GM19240 (cell line): ENCODE measurements at regions not wholly inside any gene's neighbourhood (a gene's known extent, or its start where the extent isn't known, plus 50 kb on each side); places are given as distances from the start of the nearest gene placed in this dataset.
"Not testable (repeated sequence)": the region's sequence is repeated elsewhere in the genome, so short reads cannot be mapped to it uniquely, and the experiment has no call there.

ENCODE experiments used
- DNase-seq: peaks from one replicate; pipeline ENCODE4 v3.0.0; 2011; ENCODE audit warnings: low spot score; ENCODE audit not compliant: insufficient read length

DNA sequence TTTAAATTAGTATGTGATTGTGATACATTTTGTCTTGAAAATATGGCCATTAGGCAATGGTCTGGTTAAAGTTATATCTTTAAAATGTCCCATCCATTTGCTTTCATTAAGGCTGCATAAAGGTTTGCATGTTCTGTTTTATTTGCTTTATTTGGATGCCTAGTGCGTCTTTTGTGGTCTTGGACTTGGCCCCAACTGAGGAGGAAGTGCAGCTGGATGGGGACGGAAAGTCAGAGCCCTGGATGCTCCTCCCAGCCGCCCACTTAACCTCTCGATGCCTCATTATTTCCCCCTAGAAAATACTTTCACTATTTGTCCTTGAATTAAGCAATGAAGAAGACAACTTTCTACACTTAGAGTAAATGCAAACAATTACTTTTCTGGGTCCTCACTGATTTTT, 898.2 kb downstream of the MCTP2 start:
- DNase-seq = no peak

DNA sequence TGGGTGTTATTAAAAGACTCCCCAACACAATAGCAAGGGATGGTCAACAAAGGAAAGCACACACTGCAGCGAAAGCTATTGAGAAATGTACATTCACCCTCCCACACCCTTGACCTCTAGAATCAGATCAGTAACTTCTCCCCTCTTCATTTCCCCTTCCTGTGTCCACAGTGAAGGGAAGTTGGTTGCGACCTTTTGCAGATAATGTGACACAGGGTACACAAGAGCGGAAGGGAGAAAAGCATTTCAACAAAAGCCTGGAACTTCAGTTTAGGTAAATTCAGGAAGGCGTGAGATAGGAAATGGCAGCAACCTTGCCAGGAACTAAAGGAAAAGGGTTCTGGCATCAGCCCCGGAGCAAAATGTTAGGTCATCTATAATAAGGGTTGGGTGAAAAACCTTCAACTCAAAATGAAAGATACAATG, 899.8 kb downstream of the MCTP2 start:
- no peak for DNase-seq

DNA sequence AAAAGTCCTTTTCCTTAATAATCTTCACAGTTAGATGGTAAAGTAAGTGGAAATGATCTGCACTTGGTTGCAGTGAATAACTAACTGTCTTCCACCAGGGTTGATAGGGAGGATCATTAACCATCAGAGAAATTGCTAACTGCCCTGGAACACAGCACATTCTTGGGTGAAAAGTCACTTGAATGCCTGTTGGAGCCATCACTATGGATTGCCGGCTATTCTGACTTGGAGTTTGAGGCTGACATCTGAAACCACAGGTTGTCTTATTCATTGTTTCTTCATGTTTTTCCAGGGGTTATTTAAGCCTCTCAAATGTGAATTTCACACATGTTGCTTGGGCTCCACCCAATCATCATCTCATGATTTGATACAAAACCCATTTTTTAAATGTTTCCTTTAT, 901.4 kb downstream of the MCTP2 start:
- DNase-seq = no peak

DNA sequence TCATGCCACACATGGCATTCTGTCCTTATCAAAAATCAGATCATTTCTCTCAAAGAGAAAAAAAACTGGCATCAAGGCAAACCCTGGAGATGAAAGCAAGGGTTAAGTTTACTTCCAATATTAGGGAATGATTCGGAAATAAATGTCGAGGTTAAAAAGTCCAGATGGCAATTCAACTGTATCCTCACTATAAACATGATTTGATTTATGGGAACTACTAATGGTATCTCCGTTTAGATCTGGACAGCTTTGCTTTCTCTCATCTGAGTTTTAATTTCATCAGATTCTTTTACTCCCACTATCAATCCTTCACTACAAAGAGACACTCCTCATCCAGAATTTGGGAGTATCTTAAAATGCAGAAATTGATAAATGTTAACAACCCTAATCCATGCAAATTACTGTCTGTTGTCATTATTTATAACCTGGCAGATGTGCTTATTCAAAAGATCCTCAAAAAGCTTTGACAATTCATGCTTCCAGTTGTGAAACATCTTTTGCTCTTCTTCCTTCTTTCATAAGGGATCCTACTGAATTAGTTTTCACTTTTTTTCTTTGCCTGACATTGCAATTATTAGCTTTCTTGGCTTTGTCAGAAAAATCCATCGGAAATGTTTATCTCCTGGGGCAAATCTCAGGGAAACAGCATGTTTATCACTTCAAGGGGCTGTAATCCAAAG, 903.2 kb downstream of the MCTP2 start:
- no peak for DNase-seq

DNA sequence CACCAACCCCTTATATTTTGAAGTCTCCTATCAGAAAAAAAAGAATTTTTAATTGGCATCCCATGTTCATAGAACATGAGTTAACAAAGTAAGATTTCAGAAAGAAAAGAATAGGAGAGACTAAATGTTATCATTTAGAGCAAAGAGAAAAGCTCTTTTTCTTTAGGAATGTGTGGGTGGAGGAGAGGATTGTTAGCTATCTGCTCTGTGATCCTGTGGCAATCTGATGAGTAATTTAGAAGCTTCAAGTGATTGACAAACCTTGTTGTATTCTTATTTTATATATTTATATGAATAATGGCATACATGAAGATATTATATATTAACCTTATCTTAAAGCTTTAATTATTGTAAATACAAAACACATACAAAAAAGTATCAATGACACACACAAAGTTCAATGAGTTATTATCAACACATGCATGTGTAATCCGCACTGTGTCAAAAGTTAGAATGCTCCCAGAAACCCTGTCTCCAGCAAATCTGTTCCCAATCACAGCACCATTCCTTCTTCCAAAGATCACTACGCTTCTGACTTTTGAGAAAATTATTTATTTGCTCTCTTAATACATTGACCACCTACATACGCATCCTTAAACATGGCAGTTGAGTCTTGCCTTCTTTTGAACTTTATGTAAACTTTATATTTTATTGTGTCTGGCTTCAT, 907.4 kb downstream of the MCTP2 start:
- no peak for DNase-seq

DNA sequence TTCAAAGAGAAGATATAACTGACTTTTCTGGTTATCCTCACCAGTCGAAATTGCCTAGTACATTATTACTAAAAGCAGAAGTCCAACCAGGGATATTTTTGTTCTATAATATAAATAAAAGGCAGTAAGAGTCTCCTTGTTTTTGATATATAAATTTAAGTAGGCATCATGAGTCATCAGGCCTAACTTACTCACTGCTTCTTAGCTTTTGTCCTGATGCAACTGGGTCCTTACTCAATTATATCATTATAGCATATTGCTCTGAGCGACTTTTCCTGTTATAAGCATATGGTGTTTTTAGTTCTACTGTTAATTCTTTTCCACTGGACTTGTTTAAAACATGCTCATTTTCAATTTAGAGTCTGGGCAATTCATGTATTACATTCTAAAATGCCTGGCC, 910.1 kb downstream of the MCTP2 start:
- no peak for DNase-seq

DNA sequence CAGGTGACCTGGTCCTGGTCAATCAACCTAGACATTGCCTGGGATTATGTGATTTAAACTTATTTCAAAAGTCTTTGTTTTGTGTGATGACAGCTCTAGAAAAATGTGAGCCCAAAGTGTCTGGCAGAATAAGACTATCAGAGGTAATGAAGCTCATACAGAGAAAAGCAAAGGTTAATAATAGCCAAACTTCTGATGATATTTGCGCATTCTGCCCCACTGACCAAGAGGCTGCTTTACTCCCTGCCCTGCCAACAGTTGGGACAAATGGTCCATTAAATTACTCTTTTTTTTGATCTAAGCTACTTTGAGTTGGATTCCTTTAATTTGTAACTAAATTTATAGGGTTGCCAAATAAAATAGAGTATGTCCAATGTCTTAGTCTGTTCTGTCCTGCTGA, 911.2 kb downstream of the MCTP2 start:
- no peak for DNase-seq

DNA sequence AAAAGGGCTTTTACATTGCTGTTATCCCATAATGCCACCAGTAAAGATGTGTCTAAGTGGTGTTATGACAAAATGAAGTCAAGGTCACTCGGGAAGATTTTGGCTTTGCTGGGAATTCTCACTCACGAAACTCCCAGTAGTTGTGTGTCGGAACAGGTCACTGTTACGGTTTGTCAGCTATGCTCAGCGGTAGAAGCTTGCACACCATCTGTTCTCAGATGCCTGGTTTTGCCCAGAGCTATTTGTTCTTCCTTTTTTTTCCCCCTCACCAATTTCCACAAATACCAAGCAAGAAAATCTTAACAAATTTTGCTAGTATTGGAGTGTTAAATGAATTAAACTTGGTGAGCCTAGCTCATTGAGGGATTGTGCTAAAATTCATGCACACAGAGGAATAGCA, 915.1 kb downstream of the MCTP2 start:
- no peak for DNase-seq

DNA sequence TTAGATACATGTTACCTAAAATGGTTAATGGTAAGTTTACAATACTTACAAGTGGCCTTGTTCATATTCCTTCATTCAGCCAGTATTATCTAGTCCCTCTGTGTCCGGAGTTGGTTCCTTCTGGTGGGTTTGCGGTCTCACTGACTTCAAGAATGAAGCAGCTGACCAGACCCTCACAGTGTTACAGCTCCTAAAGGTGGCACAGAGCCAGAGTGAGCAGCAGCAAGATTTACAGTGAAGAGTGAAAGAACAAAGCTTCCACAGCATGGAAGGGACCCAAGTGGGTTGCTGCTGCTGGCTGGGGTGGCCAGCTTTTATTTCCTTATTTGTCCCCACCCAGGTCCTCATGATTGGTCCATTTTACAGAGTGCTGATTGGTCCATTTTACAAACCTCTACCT, 916.8 kb downstream of the MCTP2 start:
- no peak for DNase-seq

DNA sequence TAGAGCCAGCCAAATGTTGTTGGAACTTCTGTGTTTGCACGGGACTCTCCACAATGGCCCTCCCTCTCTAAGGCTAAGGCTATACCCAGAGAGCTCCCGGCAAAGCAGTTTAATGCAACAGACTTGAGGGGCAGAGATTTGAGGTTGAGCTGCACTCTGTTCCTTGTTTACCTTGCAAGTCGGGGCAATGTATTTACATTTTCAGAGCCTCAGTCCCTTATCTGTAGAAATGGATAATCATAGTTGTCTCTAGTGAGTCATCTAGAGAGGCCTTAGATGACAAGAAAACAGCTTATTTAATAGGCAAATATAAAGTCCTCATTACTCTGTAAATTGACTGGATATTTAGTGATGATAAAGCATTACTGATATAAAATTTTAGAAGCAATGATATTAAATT, 917.7 kb downstream of the MCTP2 start:
- DNase-seq = no peak

DNA sequence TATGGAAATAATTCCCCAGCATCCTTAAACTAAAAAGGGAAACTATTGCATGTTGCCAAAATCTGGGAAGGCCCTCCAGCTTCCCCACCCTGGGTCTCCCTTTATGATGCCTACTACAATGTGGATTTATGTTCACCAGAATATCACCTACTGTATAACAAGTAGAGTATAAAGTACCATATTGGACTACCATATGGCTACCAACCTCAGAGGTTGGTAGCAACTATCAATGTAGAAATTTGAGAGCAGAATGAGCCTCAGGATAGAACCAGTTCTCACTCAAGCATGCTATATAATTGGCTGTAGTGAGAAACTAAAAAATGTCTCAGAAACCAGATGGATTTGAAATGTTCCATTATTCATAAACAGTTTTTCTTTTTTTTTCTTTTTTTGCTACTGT, 918.4 kb downstream of the MCTP2 start:
- no peak for DNase-seq

DNA sequence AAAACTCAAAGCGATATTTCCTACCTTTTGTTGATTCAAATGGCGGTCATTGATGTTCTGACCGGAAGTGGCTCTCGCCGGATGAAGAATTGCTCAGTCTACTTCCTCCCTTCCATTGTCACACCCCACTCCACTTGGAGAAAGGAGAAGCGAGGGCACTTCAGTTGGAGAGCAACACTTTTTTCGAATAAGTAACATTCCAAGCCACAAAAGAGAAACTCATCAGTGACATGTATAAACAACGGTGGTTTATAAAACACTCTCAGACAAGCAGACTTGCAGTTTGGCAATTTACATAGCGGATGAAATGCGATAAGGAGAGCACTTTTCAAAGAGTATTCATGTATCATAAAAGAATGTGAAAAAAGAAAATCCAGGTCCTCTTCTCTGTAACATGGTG, 919.1 kb downstream of the MCTP2 start:
- DNase-seq = no peak

DNA sequence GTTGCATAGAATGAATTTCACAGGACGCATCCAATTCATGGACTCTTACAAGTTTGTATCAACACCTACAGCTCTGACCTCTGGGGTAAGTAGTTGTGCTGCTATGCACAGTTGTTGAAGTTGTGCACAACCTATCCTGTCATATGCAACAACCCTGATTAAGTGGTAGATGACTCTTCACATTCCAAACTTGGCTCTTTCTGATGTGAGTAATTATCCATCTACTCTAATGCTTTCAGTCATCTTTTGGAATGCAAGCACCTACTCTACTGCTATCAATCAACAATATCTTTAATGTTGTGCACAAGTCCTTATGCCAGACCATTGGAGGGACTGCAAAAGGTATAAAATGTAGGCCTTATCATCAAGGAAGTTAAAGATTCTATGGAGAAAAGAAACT, 921.4 kb downstream of the MCTP2 start:
- DNase-seq = no peak

DNA sequence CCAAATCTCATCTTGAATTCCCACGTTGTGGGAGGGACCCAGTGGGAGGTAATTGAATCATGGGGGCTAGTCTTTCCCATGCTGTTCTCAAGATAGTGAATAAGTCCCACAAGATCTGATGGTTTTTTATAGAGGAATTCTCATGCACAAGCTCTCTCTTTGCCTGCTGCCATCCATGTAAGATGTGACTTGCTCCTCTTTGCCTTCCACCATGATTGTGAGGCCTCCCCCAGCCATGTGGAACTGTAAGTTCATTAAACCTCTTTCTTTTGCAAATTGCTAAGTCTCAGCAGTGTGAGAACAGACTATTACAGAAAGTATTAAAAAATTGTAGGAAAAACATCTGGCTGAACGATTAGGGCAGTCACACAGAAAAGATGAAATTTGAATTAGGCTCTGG, 921.8 kb downstream of the MCTP2 start:
- not testable (repeated sequence) for DNase-seq

DNA sequence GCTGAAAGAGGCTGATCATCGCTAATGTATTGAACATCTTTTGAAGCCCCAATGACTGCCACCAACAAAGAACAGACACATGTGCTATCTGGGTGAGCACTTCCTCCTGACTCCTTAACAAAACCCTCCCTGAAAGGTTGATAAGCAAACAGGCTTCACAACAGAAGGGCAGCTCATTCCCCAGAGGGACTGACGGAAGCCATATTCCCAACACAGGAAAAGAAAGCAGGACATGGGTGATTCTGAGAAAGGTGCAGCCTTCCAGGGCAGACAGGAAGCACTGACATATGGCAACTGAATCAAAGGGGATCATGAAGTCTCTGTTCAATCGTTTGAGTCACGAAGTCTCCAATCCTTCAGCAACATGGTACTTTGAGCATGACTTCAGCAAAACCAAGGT, 929.0 kb downstream of the MCTP2 start:
- no peak for DNase-seq

DNA sequence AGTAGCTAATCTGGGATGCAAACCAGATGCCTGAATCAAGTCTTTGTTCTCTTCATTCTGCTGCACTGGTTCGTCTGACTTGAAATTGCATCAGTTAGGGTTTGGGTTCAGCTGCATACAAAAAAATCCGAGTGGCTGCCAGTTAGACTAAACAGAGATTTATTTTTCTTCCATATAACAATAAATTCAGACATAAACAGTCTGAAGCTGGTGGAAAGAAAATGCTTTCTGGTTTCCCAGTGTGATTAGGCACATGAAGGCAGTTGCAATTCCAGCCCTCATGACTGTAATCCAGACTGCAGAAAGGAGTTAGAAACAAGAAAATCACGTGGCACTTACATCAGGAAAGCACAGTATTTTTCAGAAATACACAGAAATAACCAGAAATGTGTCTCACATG, 930.7 kb downstream of the MCTP2 start:
- DNase-seq = no peak

DNA sequence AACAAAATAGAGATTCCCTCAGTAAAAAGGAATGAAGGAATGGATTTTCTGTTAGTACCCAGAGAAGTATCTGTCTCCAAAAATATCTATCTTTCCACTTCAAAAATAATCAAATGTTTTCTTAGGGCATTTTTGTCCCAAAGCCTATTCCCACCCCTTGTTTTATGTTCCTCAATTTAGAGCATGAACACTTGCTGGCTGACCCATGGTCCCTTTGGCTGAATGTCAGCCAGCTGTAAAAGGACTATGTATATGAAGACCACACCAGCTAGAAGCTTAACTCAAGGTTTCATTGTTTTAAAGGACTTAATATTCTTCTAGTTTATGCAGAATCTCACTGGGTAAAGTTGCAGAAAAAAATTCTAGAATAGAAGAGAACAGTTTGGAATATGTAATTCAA, 931.2 kb downstream of the MCTP2 start:
- no peak for DNase-seq

DNA sequence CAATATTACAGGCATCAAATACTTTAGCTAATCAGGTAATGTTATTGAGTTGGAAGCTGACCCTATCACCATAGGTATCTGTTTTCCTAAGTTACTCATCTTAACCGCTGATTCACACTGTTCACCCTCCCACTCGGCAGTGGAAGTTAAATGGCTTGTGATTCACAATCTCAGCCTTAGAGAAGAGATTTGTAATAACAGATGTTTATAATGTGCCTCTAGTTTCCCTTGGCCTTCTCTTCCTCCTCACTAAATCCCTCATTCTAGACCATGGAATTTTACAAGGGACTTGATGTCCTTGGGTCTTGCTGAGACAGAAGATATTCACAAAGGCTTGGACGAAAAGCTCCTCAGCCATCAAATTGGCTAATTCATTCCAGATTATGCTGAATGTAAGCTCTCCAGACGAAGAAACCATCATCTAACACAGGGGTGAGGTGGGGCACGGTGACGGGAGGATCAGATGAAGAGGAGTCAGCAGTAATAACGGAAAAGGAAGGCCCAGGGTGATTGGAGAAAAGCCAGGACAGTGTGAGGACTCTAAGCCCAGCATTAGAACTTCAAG, 931.7 kb downstream of the MCTP2 start:
- no peak for DNase-seq

DNA sequence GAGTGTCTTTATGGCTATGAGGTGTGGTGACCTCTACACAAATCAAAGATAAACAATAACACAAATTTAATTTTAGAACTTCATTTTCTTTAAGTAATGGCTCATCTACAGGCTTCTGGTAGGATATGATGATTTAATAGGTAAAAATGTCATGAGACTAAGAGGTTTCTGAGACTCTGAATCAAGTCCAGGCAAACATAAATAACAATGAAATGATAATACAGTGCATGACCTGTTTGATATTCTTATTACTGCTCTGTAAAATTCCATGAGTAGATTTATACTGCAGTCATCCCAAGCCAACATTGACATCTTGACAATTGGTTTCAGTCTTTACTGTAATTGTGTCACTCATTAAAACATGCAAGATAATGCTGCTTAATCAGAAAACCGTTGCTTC, 936.8 kb downstream of the MCTP2 start:
- DNase-seq = no peak

DNA sequence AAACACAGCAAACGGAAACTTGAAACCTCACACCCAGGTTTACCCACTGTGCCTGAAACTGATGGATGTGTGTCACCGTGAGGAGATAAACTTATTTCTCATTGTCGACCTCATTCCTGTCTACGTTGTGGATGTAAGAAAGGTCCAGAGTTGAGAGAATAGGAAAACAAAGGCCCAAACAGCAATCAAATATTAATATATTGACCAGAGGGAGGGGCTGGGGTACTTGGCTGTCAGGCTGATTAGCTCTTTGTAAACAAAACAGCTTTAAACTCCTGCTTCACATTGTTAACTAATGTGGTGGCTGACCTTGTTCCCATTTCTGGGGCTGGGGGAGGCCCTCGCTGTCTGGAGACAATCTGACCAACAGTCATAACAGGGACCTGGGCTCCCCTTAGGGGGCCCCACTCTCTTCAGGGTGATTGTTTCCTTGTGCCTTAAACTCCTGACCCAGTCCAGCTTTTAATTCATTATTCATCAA, 937.6 kb downstream of the MCTP2 start:
- DNase-seq = no peak

DNA sequence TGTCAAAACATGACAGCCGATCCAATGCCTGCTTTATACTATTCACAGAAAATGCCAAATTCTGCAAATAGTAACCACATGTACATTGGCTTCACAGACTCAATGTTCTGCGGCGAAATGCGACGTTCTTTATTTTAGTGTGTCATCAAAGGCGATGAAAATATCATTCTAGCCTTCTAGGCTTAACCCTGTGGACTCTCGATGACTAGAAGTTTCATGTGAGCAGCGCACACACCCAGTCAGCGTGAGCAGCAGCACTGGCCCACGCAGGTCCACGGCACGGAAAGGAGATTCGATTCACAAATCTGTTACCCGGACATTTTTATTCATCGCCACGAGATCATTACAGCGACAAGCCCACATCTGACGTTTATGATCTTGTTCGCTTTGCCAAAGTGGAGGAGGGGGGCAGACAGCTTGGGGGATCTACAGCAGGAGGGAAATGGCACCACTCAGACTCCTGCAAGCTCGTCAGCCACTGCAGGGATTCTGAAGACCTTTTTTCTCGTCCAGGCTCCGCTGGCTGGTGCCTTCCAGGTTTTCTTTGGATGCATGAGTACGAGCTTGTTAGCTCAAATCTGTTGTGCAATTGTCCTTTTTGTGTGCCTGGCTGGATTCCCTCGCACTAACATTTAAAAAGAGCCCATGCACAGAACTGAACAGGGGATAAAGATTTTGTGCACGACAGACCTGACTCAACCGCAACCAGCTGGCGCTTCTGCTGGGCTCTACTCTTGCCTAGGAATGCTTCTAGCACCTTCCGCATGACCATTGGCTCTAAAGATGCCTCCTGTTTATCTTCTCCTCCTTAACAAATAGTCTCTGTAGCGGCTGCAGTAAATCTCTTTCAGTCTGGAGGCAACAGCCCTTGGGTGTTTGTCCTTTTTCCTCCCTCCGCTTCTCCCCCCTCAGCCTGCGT, 938.4 kb downstream of the MCTP2 start:
- DNase-seq = no peak
